Brain microvascular endothelial cell (primary cell): ENCODE measurements at regions not wholly inside any gene's neighbourhood (a gene's known extent, or its start where the extent isn't known, plus 50 kb on each side); places are given as distances from the start of the nearest gene placed in this dataset.
A peak's percentile ranks its signal among the peaks of the same experiment; 100 is the strongest.

Experiments used
- DNase-seq: peaks from one replicate; pipeline ENCODE4 v3.0.0-alpha.2; 2020
- H3K27ac ChIP-seq: fragments of 250-450 bp; sonication (Bioruptor Pico); 2 replicates; pipeline ENCODE4 v1.5.1; 2020; ENCODE audit warnings: mild to moderate bottlenecking, moderate library complexity
- H3K27me3 ChIP-seq: fragments of 250-450 bp; sonication (Bioruptor Pico); replicated peaks from 2 replicates; pipeline ENCODE4 v1.5.1; 2020; ENCODE audit warnings: mild to moderate bottlenecking
- H3K36me3 ChIP-seq: fragments of 250-450 bp; sonication (Bioruptor Pico); replicated peaks from 2 replicates; pipeline ENCODE4 v1.5.1; 2020; ENCODE audit warnings: mild to moderate bottlenecking
- H3K4me3 ChIP-seq: 2 replicates; pipeline ENCODE4 v1.5.1; 2011; ENCODE audit warnings: low read depth, mild to moderate bottlenecking, control low read depth, low read length, moderate library complexity
- CTCF ChIP-seq: IDR thresholded peaks from 2 replicates; pipeline ENCODE4 v1.5.1; 2011; ENCODE audit warnings: low read depth, mild to moderate bottlenecking, moderate library complexity, low read length, control low read depth, inconsistent platforms; ENCODE audit errors: missing control alignments
- in situ Hi-C: cut with HindIII; loops from 2 replicates; pipeline ENCODE4 v1.10.0; 2017; ENCODE audit warnings: low sequenced_read_pairs, low pct_ligation_motif_present

DNA sequence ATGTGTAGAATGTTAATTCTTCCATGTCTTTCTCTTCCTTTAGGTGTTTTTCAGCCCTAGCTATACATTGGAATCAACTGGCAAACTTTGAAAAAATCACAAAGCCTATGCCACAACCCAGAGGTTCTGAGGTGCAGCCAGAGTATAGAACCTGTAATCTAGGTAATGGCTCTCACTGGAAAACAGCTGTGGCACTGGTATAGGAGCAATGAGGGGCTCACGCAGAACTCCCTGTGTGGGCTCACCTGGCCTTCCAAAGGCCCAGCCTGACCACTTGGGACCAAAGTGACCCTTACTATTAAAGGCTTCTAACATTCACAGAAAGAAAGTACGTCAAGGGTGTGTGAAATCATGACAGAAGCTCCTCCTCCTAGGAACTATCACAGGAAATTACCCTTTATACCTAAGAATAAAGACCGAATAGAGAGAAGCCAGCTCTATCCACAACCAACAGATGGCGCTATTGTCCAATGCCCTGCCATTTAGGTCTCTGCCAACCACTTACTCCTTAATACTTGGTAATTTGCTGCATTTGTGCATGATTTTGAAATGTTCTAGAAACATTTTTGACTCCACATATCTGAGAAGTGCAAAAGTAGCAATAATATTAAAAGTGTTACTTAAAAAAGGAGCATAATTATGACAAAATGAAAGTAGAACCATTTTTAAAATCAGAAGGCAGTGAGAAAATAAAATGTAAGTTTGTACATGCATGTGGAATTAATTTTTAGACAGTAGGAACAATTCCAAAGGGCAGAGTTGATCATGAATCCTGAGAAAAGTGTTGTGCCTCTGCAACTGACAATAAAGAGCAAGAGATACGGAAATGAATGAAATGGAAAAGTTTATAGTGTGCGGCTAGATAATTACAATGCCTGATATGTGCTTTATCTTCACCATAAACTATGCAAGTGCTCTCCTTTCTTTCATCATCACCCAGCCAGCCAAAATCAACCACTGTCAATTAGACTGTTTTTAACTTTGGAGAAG, 93.1 kb upstream of the HAO2 start:
- Histone ChIP-seq H3K27ac (no peak overlapping the region), H3K4me3 (no peak overlapping the region), H3K27me3 (no peaks in the 10 kb centered on the region), H3K36me3 (no peaks in the 10 kb centered on the region)
- peak; percentile 95 for TF ChIP-seq CTCF
- in situ Hi-C loops, result no loop called here
- DNase-seq, result peak; percentile 66

- in situ Hi-C loops, result no loop called here
- TF ChIP-seq CTCF, result no peak
- Histone ChIP-seq H3K27me3 (no peaks in the 10 kb centered on the region), H3K27ac (no peak overlapping the region), H3K36me3 (no peaks in the 10 kb centered on the region), H3K4me3 (no peak overlapping the region)
- no peak for DNase-seq
These were observed 92.0 kb upstream of the HAO2 start for GRCh38 chr1:119276558-119276957.

DNA sequence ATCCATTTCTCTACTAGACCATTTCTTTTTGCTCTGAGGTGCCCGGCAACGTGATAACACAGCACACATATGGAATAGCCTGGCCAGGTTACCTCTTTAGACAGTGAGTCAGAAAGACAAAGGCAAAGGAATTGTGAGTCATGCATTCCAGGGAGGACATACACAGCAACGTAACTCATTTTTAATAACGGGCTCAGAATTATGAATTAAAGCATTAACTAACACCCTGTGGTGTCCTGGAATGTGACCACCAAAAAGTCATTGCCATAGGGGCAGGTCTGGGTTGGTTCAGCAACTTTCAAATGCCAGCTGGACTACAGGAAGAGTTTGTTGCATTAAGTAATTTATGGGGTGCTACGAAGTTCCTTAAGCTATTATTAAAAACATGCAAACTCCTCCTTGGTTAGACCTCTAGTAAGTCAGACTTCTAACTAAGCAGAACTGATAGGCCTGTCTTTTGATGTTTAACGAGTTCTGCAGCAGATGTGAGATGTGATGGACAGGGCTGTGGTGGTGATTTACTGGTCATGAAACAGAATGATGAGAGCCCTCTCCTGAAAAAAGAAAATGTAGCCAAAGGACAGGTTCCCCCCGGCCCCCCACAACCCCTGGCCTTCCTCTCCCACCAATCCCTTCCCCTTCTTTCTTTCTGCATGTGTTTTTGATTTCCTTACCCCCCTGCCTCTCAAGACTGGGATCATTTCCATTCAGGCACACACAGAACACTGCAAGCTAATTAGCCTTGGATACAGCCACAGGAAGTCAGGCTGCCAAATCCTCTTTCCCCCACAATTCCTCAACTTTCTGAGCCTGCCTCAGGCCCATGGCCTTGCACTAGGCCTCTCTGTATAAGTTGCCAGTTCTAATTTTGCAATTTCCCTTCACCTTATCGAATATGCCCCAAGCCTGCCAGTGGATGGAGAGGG, 88.9 kb upstream of the HAO2 start:
- H3K36me3 ChIP-seq, result no peaks in the 10 kb centered on the region
- peak; percentile 89 for DNase-seq
- no peak for TF ChIP-seq CTCF
- in situ Hi-C loops, result no loop called here
- H3K4me3 ChIP-seq, result no peak overlapping the region
- H3K27ac ChIP-seq, result peak overlapping the region; percentile 52
- H3K27me3 ChIP-seq, result no peaks in the 10 kb centered on the region

GRCh38 chr1:119285482-119285881, 83.1 kb upstream of the HAO2 start:
- no peak overlapping the region for H3K27ac ChIP-seq
- TF ChIP-seq CTCF, result no peak
- DNase-seq, result peak; percentile 74
- H3K27me3 ChIP-seq, result no peaks in the 10 kb centered on the region
- in situ Hi-C loops, result no loop called here
- no peaks in the 10 kb centered on the region for H3K36me3 ChIP-seq
- no peak overlapping the region for H3K4me3 ChIP-seq

- Histone ChIP-seq H3K36me3 (no peaks in the 10 kb centered on the region), H3K27ac (no peak overlapping the region), H3K4me3 (no peak overlapping the region), H3K27me3 (no peaks in the 10 kb centered on the region)
- in situ Hi-C loops, result no loop called here
- TF ChIP-seq CTCF, result peak; percentile 77
- DNase-seq, result peak; percentile 41
These were observed 81.9 kb upstream of the HAO2 start for GRCh38 chr1:119286587-119287181.
